NCI-H345 treated with DMSO at 0.1 percent for 48 hours (cell line): ENCODE measurements at regions not wholly inside any gene's neighbourhood (a gene's known extent, or its start where the extent isn't known, plus 50 kb on each side); places are given as distances from the start of the nearest gene placed in this dataset.

ENCODE experiments used
- DNase-seq: peaks from one replicate; lab custom pipeline; 2025; ENCODE audit not compliant: unreplicated experiment; lab: John Stamatoyannopoulos, UW

- no peak for DNase-seq
Observed at GRCh38 chr2:133837441-133838094, 269.3 kb upstream of the NCKAP5 start.

- no peak for DNase-seq
Observed at GRCh38 chr2:133838642-133839365, 270.5 kb upstream of the NCKAP5 start.

- DNase-seq, result no peak
Observed at GRCh38 chr2:133839677-133840076, 271.4 kb upstream of the NCKAP5 start.

- no peak for DNase-seq
Observed at GRCh38 chr2:133840761-133841160, 272.5 kb upstream of the NCKAP5 start.

- DNase-seq, result no peak
Observed at GRCh38 chr2:133841900-133842299, 273.6 kb upstream of the NCKAP5 start.

- DNase-seq, result no peak
Observed at GRCh38 chr2:133842446-133842845, 274.2 kb upstream of the NCKAP5 start.

GRCh38 chr2:133843091-133843490, 274.8 kb upstream of the NCKAP5 start:
- no peak for DNase-seq

- no peak for DNase-seq
Observed at GRCh38 chr2:133843551-133843950, 275.3 kb upstream of the NCKAP5 start.

- peak; percentile 45 for DNase-seq
Observed at GRCh38 chr2:133844214-133844892, 276.1 kb upstream of the NCKAP5 start.

- no peak for DNase-seq
Observed at GRCh38 chr2:133846476-133846875, 278.2 kb upstream of the NCKAP5 start.

- no peak for DNase-seq
Observed at GRCh38 chr2:133847591-133847990, 279.3 kb upstream of the NCKAP5 start.

- no peak for DNase-seq
Observed at GRCh38 chr2:133848111-133848649, 279.9 kb upstream of the NCKAP5 start.

GRCh38 chr2:133849341-133849740, 281.1 kb upstream of the NCKAP5 start:
- no peak for DNase-seq

- no peak for DNase-seq
Observed at GRCh38 chr2:133854603-133855200, 286.4 kb upstream of the NCKAP5 start.

GRCh38 chr2:133855526-133855925, 287.3 kb upstream of the NCKAP5 start:
- no peak for DNase-seq

- no peak for DNase-seq
Observed at GRCh38 chr2:133856678-133857077, 288.4 kb upstream of the NCKAP5 start.

GRCh38 chr2:133859578-133859977, 291.3 kb upstream of the NCKAP5 start:
- no peak for DNase-seq

GRCh38 chr2:133862400-133862977, 294.2 kb upstream of the NCKAP5 start:
- DNase-seq, result no peak

- no peak for DNase-seq
Observed at GRCh38 chr2:133863106-133863800, 295.0 kb upstream of the NCKAP5 start.

- DNase-seq, result no peak
Observed at GRCh38 chr2:133865141-133865540, 296.9 kb upstream of the NCKAP5 start.

GRCh38 chr2:133867166-133867565, 298.9 kb upstream of the NCKAP5 start:
- no peak for DNase-seq
